Erythroblast (primary cell): ENCODE measurements at regions not wholly inside any gene's neighbourhood (a gene's known extent, or its start where the extent isn't known, plus 50 kb on each side); places are given as distances from the start of the nearest gene placed in this dataset.

Source experiments
- GATA1 ChIP-seq: IDR thresholded peaks from 2 replicates; pipeline ENCODE4 v1.6.1; 2011; ENCODE audit warnings: low read depth, mild to moderate bottlenecking, control low read depth, low read length, moderate library complexity
- POLR2A ChIP-seq: IDR thresholded peaks from 2 replicates; pipeline ENCODE4 v1.6.1; 2011; ENCODE audit warnings: mild to moderate bottlenecking, low read length

- TF ChIP-seq POLR2A, result no peak
- TF ChIP-seq GATA1, result no peak
Observed at GRCh38 chr13:99862244-99862643, 109.3 kb downstream of the ZIC5 start.
